Calu3 (cell line): ENCODE measurements at regions not wholly inside any gene's neighbourhood (a gene's known extent, or its start where the extent isn't known, plus 50 kb on each side); places are given as distances from the start of the nearest gene placed in this dataset.

Experiments
- BruUV-seq: library from RNA; stranded (reverse); fragments of 400-500 nt; replicated peaks from 2 replicates; lab custom pipeline; 2021; lab: Mats Ljungman, UMichigan
- CTCF ChIA-PET: fragments of 300-600 bp; sonication (Branson Sonifier 250); formaldehyde crosslinking; loops from one replicate; lab custom pipeline; 2022; ENCODE audit warnings: antibody characterized with exemption; lab: Charles Lee
- DNase-seq: peaks from one replicate; pipeline ENCODE4 v3.0.0; 2022
- H3K27ac Mint-ChIP-seq: one replicate; pipeline ENCODE4 v1.8.0; 2022; ENCODE audit warnings: mixed read lengths; ENCODE audit not compliant: unreplicated experiment
- H3K27me3 Mint-ChIP-seq: one replicate; pipeline ENCODE4 v1.8.0; 2022; ENCODE audit warnings: mixed read lengths; ENCODE audit not compliant: unreplicated experiment
- H3K36me3 Mint-ChIP-seq: one replicate; pipeline ENCODE4 v1.8.0; 2022; ENCODE audit warnings: mild to moderate bottlenecking, moderate library complexity, mixed read lengths; ENCODE audit not compliant: insufficient read depth, unreplicated experiment
- H3K4me1 Mint-ChIP-seq: one replicate; pipeline ENCODE4 v1.8.0; 2022; ENCODE audit warnings: mild to moderate bottlenecking, low read depth, mixed read lengths; ENCODE audit not compliant: unreplicated experiment
- H3K4me3 Mint-ChIP-seq: one replicate; pipeline ENCODE4 v1.8.0; 2022; ENCODE audit warnings: mild to moderate bottlenecking, low read depth, moderate library complexity, mixed read lengths; ENCODE audit not compliant: unreplicated experiment
- H3K9me3 Mint-ChIP-seq: one replicate; pipeline ENCODE4 v1.8.0; 2022; ENCODE audit warnings: low read depth, mixed read lengths; ENCODE audit not compliant: unreplicated experiment
- intact Hi-C: fragments of 100-400 bp; cut with micrococcal nuclease; formaldehyde crosslinking; loops from one replicate; pipeline ENCODE4 v1.10.0; 2022; ENCODE audit not compliant: unreplicated experiment
- TF ChIP-seq, protein P1 (sequence below): fragments of 200-600 bp; IDR thresholded peaks from one replicate; pipeline ENCODE4 v1.8.0; 2022; ENCODE audit warnings: antibody characterized with exemption; ENCODE audit not compliant: unreplicated experiment

DNA sequence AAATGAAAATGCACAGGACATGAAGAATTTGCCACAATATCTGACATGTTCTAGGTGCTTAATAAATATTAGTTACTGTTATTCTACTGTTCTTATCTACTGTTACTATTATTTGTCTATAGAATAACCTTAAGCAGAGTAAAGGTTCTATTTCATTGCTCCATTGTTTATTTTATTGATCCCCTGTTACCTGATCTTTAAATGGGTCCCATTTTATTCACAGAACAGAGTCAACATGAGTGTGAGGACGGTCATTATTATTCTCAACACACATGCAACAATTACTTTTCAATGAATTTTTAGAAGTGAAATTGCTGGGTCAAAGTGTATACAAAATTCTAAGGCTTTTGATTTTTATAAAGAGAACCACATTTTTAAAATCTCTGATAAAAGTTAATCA lies 186.9 kb downstream of the AHR start:
- Mint-ChIP-seq H3K4me1 (peaks cover 2% of the 10 kb centered on the region), H3K9me3 (no peaks in the 10 kb centered on the region), H3K36me3 (no peaks in the 10 kb centered on the region), H3K27ac (no peak overlapping the region), H3K4me3 (no peak overlapping the region), H3K27me3 (no peaks in the 10 kb centered on the region)
- BruUV-seq: no TSS peak
- intact Hi-C loops: no loop called here
- TF ChIP-seq, protein P1, sequence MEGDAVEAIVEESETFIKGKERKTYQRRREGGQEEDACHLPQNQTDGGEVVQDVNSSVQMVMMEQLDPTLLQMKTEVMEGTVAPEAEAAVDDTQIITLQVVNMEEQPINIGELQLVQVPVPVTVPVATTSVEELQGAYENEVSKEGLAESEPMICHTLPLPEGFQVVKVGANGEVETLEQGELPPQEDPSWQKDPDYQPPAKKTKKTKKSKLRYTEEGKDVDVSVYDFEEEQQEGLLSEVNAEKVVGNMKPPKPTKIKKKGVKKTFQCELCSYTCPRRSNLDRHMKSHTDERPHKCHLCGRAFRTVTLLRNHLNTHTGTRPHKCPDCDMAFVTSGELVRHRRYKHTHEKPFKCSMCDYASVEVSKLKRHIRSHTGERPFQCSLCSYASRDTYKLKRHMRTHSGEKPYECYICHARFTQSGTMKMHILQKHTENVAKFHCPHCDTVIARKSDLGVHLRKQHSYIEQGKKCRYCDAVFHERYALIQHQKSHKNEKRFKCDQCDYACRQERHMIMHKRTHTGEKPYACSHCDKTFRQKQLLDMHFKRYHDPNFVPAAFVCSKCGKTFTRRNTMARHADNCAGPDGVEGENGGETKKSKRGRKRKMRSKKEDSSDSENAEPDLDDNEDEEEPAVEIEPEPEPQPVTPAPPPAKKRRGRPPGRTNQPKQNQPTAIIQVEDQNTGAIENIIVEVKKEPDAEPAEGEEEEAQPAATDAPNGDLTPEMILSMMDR: no peak
- no peak for DNase-seq
- CTCF ChIA-PET: no interaction called here

DNA sequence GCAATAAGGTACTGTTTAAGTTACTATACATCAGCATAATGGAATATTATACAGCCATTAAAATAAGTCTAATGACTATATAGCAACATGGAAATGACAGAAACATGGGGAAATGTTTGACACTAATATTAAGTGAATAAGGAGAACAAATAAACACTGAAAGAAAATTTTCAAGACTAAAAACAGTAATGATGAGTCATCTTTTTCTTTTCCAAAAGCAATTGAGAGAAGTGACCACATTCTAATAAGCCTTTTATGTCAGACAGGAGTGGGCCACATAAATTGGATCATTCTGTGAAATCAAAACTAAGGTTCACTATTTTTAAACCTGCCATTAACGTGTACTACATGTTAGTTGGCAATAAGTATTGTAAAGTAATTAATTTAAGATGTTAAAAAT lies 187.5 kb downstream of the AHR start:
- CTCF ChIA-PET: no interaction called here
- H3K4me1 Mint-ChIP-seq: no peaks in the 10 kb centered on the region
- H3K36me3 Mint-ChIP-seq: no peaks in the 10 kb centered on the region
- H3K9me3 Mint-ChIP-seq: no peaks in the 10 kb centered on the region
- no TSS peak for BruUV-seq
- TF ChIP-seq, protein P1: no peak
- no peaks in the 10 kb centered on the region for H3K27me3 Mint-ChIP-seq
- intact Hi-C loops: no loop called here
- no peak for DNase-seq
- no peak overlapping the region for H3K4me3 Mint-ChIP-seq
- no peak overlapping the region for H3K27ac Mint-ChIP-seq

DNA sequence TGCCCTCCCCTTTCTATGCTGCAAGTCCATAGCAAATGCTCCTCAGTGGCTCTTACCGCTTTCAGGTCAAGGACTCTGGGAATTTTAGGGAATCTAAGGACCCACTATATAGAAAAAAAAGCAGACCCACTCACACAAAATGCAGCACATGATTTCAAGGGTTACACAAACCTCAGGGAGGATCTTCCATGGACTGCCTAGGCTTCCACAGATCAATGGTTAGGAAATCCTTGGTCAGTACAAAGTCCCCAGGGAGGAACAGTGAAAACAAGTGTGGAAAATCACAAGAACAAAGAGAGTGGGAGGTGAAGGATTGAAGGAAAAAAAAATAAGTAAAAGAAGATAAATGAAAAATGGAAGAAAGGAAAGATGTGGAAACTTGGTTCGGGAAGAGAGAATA lies 188.4 kb downstream of the AHR start:
- Mint-ChIP-seq H3K4me1 (no peaks in the 10 kb centered on the region), H3K4me3 (no peak overlapping the region), H3K9me3 (no peaks in the 10 kb centered on the region), H3K27ac (no peak overlapping the region), H3K36me3 (no peaks in the 10 kb centered on the region), H3K27me3 (no peaks in the 10 kb centered on the region)
- CTCF ChIA-PET: no interaction called here
- intact Hi-C loops: no loop called here
- DNase-seq: no peak
- TF ChIP-seq, protein P1: no peak
- no TSS peak for BruUV-seq

DNA sequence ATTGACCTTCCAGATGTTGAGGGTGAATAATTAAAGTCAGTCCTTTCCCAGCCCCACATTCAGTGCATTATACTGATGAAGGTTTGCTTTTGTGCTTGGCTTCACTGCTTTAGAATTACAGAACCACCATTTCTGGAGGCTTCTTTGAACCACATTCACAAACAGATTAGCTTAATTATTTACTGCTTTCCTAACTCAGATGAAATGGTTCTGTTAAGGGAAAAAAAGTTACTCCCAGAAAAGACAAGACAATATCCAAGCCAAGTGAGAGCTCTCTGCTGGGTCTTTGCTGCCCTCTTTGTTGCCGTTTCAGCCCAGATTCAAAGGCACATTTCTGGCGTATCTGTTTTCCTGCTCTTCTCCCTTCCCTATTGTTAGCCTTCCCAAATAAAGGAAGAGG lies 188.9 kb downstream of the AHR start:
- Mint-ChIP-seq H3K27ac (no peak overlapping the region), H3K36me3 (no peaks in the 10 kb centered on the region), H3K9me3 (no peaks in the 10 kb centered on the region), H3K27me3 (no peaks in the 10 kb centered on the region), H3K4me3 (no peak overlapping the region), H3K4me1 (no peaks in the 10 kb centered on the region)
- no TSS peak for BruUV-seq
- DNase-seq: no peak
- intact Hi-C loops: no loop called here
- TF ChIP-seq, protein P1: no peak
- CTCF ChIA-PET: no interaction called here

DNA sequence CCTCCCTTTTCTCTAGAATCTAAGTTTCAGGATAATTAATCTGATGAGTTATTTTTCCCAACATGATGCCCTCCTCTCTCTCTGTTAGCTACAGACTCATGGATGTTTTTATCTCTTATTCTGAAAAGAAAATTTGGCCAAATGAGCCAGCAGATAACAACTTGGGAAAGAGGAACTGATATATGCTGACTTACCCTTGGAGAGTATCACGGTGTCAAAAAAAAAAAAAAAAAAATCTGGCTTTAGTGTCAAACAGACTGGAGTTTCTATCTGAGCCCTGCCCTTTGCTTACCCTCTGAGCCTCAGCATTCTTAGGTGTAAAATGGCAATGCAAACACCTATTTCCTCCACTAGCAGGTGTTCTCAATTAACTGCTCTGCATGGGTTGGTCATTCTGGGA lies 190.4 kb downstream of the AHR start:
- no peaks in the 10 kb centered on the region for H3K4me1 Mint-ChIP-seq
- no peak overlapping the region for H3K27ac Mint-ChIP-seq
- no peaks in the 10 kb centered on the region for H3K36me3 Mint-ChIP-seq
- TF ChIP-seq, protein P1: no peak
- no peaks in the 10 kb centered on the region for H3K9me3 Mint-ChIP-seq
- H3K4me3 Mint-ChIP-seq: no peak overlapping the region
- no TSS peak for BruUV-seq
- CTCF ChIA-PET: no interaction called here
- no peaks in the 10 kb centered on the region for H3K27me3 Mint-ChIP-seq
- no peak for DNase-seq
- intact Hi-C loops: no loop called here
